Activated CD8-positive, alpha-beta T cell treated with anti-CD3 and anti-CD28 coated beads for 36 hours (primary cell): ENCODE measurements at regions not wholly inside any gene's neighbourhood (a gene's known extent, or its start where the extent isn't known, plus 50 kb on each side); places are given as distances from the start of the nearest gene placed in this dataset.

Experiments used
- ATAC-seq: fragments of 200-7000 bp; cut with Tn5 transposase; one replicate; pipeline ENCODE4 v1.10.0; 2021; ENCODE audit warnings: mild to moderate bottlenecking, moderate library complexity
- CTCF ChIA-PET: fragments of 350-600 bp; sonication (Branson Sonifier 250); formaldehyde crosslinking; loops from one replicate; lab custom pipeline; 2021; ENCODE audit warnings: antibody characterized with exemption; lab: Charles Lee
- POLR2A ChIA-PET: fragments of 350-600 bp; sonication (Branson Sonifier 250); formaldehyde crosslinking; loops from one replicate; lab custom pipeline; 2021; ENCODE audit warnings: antibody characterized with exemption; lab: Charles Lee
- DNase-seq: peaks from one replicate; pipeline ENCODE4 v3.0.0-alpha.2; 2020
- H3K27ac Mint-ChIP-seq: one replicate; pipeline ENCODE4 v1.8.0; 2021; ENCODE audit warnings: mild to moderate bottlenecking, mixed read lengths
- H3K27me3 Mint-ChIP-seq: one replicate; pipeline ENCODE4 v1.8.0; 2021; ENCODE audit warnings: mixed read lengths
- H3K36me3 Mint-ChIP-seq: one replicate; pipeline ENCODE4 v1.8.0; 2021; ENCODE audit warnings: low read depth, mixed read lengths
- H3K4me1 Mint-ChIP-seq: one replicate; pipeline ENCODE4 v1.8.0; 2021; ENCODE audit warnings: low read depth, mixed read lengths
- H3K4me3 Mint-ChIP-seq: one replicate; pipeline ENCODE4 v1.8.0; 2021; ENCODE audit warnings: mild to moderate bottlenecking, moderate library complexity, mixed read lengths
- H3K9me3 Mint-ChIP-seq: one replicate; pipeline ENCODE4 v1.8.0; 2021; ENCODE audit warnings: mixed read lengths
- intact Hi-C: fragments of 100-400 bp; cut with micrococcal nuclease; formaldehyde crosslinking; loops from one replicate; pipeline ENCODE4 v1.10.0; 2022
- TF ChIP-seq, protein P1 (sequence below): fragments of 200-600 bp; IDR thresholded peaks from one replicate; pipeline ENCODE4 v1.8.0; 2022; ENCODE audit warnings: antibody characterized with exemption, mild to moderate bottlenecking

DNA sequence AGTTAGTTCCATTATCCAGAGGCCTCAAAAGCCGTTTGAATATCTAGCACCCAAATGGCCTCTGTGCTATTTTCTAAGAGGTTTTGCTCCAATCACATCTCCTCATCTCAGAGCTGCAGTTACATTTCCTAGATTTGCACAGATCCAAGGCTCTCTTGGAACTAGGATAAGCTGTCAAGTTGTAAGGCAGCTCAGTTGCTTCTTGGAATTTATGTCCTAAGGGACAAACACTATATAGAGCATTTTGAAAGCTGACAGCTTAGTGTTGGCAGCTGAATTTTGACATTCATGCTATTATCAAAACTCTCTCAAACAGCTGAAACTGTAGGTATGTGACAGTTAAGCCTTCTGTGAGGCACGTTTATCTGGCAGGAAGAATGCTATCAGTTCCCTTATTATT is 97.0 kb downstream of the MACIR start:
- Mint-ChIP-seq H3K27ac (no peak overlapping the region), H3K4me3 (no peak overlapping the region), H3K27me3 (peaks cover 10% of the 10 kb centered on the region), H3K36me3 (no peaks in the 10 kb centered on the region), H3K9me3 (no peaks in the 10 kb centered on the region), H3K4me1 (peaks cover 7% of the 10 kb centered on the region)
- intact Hi-C loops, result no loop called here
- ChIA-PET CTCF (interaction anchor here (1.5 to 1.8 kb wide), 3 partner anchors 11 to 131 kb away, joined by 4 to 5 read pairs (median 5); no protein-coding TSS in a partner anchor), POLR2A (interaction anchor here (0.6 kb wide), 1 partner anchor 11 kb away, joined by 3 read pairs; no protein-coding TSS in a partner anchor)
- TF ChIP-seq, protein P1, sequence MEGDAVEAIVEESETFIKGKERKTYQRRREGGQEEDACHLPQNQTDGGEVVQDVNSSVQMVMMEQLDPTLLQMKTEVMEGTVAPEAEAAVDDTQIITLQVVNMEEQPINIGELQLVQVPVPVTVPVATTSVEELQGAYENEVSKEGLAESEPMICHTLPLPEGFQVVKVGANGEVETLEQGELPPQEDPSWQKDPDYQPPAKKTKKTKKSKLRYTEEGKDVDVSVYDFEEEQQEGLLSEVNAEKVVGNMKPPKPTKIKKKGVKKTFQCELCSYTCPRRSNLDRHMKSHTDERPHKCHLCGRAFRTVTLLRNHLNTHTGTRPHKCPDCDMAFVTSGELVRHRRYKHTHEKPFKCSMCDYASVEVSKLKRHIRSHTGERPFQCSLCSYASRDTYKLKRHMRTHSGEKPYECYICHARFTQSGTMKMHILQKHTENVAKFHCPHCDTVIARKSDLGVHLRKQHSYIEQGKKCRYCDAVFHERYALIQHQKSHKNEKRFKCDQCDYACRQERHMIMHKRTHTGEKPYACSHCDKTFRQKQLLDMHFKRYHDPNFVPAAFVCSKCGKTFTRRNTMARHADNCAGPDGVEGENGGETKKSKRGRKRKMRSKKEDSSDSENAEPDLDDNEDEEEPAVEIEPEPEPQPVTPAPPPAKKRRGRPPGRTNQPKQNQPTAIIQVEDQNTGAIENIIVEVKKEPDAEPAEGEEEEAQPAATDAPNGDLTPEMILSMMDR, result no peak
- DNase-seq (no peak), ATAC-seq (no peak)

DNA sequence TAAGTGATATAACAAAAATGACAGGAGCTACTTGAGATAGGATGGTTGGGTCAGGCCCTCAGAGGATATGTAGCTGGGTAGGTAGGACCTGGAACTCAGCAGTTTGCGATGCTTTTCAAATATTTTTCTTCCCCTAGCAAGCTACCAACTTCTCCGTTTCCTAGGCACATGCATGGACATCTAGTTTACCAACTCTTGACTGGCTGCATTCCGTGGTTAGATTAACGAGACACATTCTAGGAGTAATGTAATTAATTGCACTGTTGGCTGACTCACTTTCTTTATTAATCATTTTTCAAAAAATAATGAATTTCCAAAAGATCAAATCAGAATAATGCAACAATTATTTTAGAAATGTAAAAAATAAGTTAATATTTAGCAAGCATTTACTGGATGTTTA is 95.9 kb downstream of the MACIR start:
- ChIA-PET CTCF (no interaction called here), POLR2A (no interaction called here)
- Mint-ChIP-seq H3K27me3 (peaks cover 14% of the 10 kb centered on the region), H3K27ac (no peak overlapping the region), H3K4me3 (no peak overlapping the region), H3K4me1 (peaks cover 7% of the 10 kb centered on the region), H3K36me3 (no peaks in the 10 kb centered on the region), H3K9me3 (no peaks in the 10 kb centered on the region)
- ATAC-seq (no peak), DNase-seq (no peak)
- TF ChIP-seq, protein P1, result no peak
- intact Hi-C loops, result no loop called here

- Mint-ChIP-seq H3K27me3 (peaks cover 17% of the 10 kb centered on the region), H3K27ac (no peak overlapping the region), H3K9me3 (no peaks in the 10 kb centered on the region), H3K36me3 (no peaks in the 10 kb centered on the region), H3K4me1 (peaks cover 7% of the 10 kb centered on the region), H3K4me3 (no peak overlapping the region)
- ATAC-seq, result no peak
- TF ChIP-seq, protein P1, result no peak
- POLR2A ChIA-PET, result no interaction called here
- no peak for DNase-seq
- CTCF ChIA-PET, result no interaction called here
- intact Hi-C loops, result no loop called here
Observed at GRCh38 chr5:103353581-103353980, 95.0 kb downstream of the MACIR start.

DNA sequence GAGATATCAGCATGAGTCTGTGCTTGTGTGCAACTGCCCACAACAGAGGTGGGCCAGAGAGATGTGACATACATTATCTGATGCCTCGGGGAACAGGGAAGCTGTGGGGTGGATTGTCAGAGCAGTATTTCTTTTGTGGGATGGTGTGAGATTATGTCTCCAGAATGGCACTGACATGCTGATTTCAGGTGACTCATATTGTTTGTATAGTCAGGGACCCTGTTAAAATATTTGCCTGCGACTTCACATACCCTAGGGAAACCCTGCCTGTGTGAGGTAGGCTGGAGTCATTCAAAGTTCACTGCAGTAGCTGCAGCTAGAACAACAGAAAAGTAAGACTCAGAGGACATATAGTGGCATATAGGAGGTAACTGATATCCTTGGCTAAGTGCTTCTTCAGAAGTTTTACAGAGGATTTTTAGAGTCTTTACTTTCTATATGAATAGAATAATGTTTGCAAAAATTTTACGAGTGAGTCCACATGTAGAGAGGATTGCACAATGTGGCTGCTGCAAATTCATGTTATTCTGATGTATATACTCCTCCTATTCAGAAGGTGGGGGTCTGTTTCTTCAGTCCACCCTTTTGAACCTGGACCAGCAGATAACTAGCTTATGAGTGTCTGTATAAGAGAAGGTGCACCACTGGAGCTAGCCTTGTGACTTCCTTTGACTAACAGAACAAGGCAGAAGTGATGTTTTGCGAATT is 89.3 kb downstream of the MACIR start:
- H3K36me3 Mint-ChIP-seq, result no peaks in the 10 kb centered on the region
- CTCF ChIA-PET, result no interaction called here
- H3K9me3 Mint-ChIP-seq, result no peaks in the 10 kb centered on the region
- POLR2A ChIA-PET, result no interaction called here
- TF ChIP-seq, protein P1, result no peak
- intact Hi-C loops, result no loop called here
- DNase-seq (no peak), ATAC-seq (no peak)
- H3K4me1 Mint-ChIP-seq, result no peaks in the 10 kb centered on the region
- no peak overlapping the region for H3K27ac Mint-ChIP-seq
- H3K4me3 Mint-ChIP-seq, result no peak overlapping the region
- H3K27me3 Mint-ChIP-seq, result peaks cover 18% of the 10 kb centered on the region

DNA sequence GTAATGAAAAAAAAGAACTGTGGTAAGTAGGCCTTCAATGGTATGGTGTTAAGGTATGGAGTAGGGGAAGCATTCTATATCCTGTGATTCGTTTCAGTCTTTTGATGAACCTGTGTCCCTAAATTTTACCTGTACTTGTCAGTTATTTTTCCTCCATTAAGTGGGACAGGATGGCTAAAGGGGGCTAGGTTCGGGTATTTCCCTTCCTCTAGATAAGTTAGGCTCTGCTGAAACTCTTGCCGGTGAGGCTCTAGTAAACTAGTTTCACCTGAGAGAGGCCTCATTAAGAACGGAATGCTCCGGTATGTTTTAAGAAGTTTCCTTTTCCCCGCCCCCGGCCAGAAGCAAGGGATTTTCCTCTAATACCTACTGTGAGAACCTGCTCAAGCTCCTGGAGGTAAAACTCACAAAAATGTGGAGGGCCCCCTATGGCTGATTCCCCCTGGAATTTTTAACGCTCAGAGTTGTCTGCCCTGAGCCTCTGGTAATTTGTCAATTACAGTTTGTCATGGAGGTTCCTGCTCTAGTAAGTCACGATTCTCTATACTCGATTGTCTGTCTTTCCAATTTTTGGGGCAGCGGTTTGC is 87.7 kb downstream of the MACIR start:
- DNase-seq (no peak), ATAC-seq (no peak)
- TF ChIP-seq, protein P1, result no peak
- ChIA-PET CTCF (interaction anchor here (2.4 kb wide), 1 partner anchor 9 kb away, joined by 5 read pairs; no protein-coding TSS in a partner anchor), POLR2A (no interaction called here)
- no peak overlapping the region for H3K4me3 Mint-ChIP-seq
- no peaks in the 10 kb centered on the region for H3K4me1 Mint-ChIP-seq
- peaks cover 2% of the 10 kb centered on the region for H3K9me3 Mint-ChIP-seq
- intact Hi-C loops, result no loop called here
- no peaks in the 10 kb centered on the region for H3K36me3 Mint-ChIP-seq
- H3K27me3 Mint-ChIP-seq, result peaks cover 10% of the 10 kb centered on the region
- H3K27ac Mint-ChIP-seq, result no peak overlapping the region
